ENCODE measurements at regions not wholly inside any gene's neighbourhood (a gene's known extent, or its start where the extent isn't known, plus 50 kb on each side); places are given as distances from the start of the nearest gene placed in this dataset.

DNA sequence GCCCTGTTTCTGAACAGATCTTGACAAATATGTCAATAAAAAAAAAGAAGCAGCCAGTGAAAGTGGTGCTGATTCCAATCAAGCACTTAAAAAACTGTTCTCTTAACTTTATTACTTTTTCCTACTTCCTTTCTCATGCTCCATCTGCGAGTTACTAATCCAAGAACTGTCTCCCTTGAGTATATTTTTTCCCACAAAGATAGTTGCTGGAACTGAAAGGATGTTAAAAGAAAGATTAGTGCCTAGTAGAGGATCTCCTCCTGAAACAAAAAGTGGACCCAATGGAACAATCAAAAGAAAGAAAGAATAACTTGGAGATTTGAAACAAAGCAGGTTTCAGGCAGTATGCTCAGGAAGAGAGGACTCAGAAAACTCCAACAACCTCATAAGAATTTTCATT, 1034.8 kb downstream of the PCDH17 start:
- TF ChIP-seq CTCF (IDR thresholded peaks at IDR 0.05; ENCODE audit: unreplicated experiment): no peak
- H3K27me3 Mint-ChIP-seq (ENCODE audit: unreplicated experiment): no peaks in the 10 kb centered on the region
- no peaks in the 10 kb centered on the region for H3K36me3 Mint-ChIP-seq (ENCODE audit: low read depth, unreplicated experiment)
- H3K27ac Mint-ChIP-seq (ENCODE audit: unreplicated experiment): no peak overlapping the region
- no peak for DNase-seq (ENCODE audit: low spot score)
- no peaks in the 10 kb centered on the region for H3K9me3 Mint-ChIP-seq (ENCODE audit: unreplicated experiment)
- H3K4me1 Mint-ChIP-seq (ENCODE audit: unreplicated experiment): no peaks in the 10 kb centered on the region
- no peak overlapping the region for H3K4me3 Mint-ChIP-seq (ENCODE audit: unreplicated experiment)

- no peak for DNase-seq (ENCODE audit: low spot score)
- no peaks in the 10 kb centered on the region for H3K4me1 Mint-ChIP-seq (ENCODE audit: unreplicated experiment)
- no peak overlapping the region for H3K4me3 Mint-ChIP-seq (ENCODE audit: unreplicated experiment)
- H3K9me3 Mint-ChIP-seq (ENCODE audit: unreplicated experiment): no peaks in the 10 kb centered on the region
- TF ChIP-seq CTCF (IDR thresholded peaks at IDR 0.05; ENCODE audit: unreplicated experiment): no peak
- no peaks in the 10 kb centered on the region for H3K27me3 Mint-ChIP-seq (ENCODE audit: unreplicated experiment)
- no peaks in the 10 kb centered on the region for H3K36me3 Mint-ChIP-seq (ENCODE audit: low read depth, unreplicated experiment)
- H3K27ac Mint-ChIP-seq (ENCODE audit: unreplicated experiment): no peak overlapping the region
Measured at GRCh38 chr13:58667096-58667495, 1035.6 kb downstream of the PCDH17 start.

DNA sequence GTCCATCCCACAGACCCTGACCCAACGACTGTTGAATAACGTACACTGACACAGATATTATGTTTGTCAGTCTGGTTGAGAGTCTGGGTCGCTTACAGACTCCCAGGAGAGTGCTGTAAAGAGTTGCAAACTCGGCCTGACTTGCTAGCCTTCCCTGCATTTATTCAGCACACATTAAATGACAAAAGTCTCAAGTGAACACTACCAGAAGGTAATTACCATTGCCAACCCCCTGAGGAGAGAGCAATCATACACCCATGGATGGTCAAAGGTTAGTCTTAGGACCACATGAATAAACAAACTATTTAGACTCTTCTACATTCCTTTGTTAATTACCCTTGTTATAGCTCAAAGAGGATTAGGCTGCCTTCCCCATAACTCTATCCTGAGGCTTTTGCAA, 1048.6 kb downstream of the PCDH17 start:
- Mint-ChIP-seq H3K4me1 (ENCODE audit: unreplicated experiment) (no peaks in the 10 kb centered on the region), H3K27me3 (ENCODE audit: unreplicated experiment) (no peaks in the 10 kb centered on the region), H3K9me3 (ENCODE audit: unreplicated experiment) (no peaks in the 10 kb centered on the region), H3K27ac (ENCODE audit: unreplicated experiment) (no peak overlapping the region), H3K36me3 (ENCODE audit: low read depth, unreplicated experiment) (no peaks in the 10 kb centered on the region), H3K4me3 (ENCODE audit: unreplicated experiment) (no peak overlapping the region)
- TF ChIP-seq CTCF (IDR thresholded peaks at IDR 0.05; ENCODE audit: unreplicated experiment): no peak
- DNase-seq (ENCODE audit: low spot score): no peak

DNA sequence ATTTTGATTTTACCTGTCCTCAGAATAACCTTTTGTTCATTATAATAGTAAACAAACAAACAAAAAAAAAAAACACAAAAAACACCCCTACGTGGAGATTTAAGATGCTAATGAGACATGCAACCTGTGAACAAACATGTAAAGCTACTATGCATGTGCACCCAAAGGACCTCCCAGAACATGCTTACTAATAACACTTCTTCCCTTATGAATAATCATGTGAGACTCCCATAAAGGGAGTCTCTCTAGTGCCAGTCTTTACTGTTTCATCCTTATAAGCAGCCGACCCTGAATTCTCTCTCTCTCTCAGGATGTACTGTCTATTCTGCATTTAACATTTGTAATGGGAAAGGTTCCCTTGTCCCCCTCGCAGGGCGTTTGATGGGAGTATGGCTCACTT, 1051.1 kb downstream of the PCDH17 start:
- no peaks in the 10 kb centered on the region for H3K4me1 Mint-ChIP-seq (ENCODE audit: unreplicated experiment)
- H3K4me3 Mint-ChIP-seq (ENCODE audit: unreplicated experiment): no peak overlapping the region
- no peak for DNase-seq (ENCODE audit: low spot score)
- H3K27me3 Mint-ChIP-seq (ENCODE audit: unreplicated experiment): no peaks in the 10 kb centered on the region
- H3K27ac Mint-ChIP-seq (ENCODE audit: unreplicated experiment): no peak overlapping the region
- no peak for TF ChIP-seq CTCF (IDR thresholded peaks at IDR 0.05; ENCODE audit: unreplicated experiment)
- no peaks in the 10 kb centered on the region for H3K9me3 Mint-ChIP-seq (ENCODE audit: unreplicated experiment)
- H3K36me3 Mint-ChIP-seq (ENCODE audit: low read depth, unreplicated experiment): no peaks in the 10 kb centered on the region

DNA sequence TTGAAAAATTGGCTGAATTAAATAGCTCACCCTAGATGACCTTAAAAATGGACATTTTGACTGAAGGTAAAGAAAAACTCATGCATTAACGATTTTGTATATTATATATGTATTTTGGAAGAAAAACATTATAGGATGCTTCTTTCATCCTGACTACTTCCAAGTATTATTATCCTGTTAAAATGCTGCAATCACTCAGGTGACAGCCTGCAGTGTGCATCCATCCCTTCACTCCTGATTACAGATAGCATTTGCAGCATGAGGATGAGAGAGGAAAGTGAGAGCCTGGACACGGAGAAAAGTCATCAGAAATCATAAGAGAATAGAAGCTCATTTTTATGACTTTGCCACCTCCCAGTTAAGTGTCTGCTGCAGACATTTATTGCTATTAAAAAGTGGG, 1055.6 kb downstream of the PCDH17 start:
- Mint-ChIP-seq H3K36me3 (ENCODE audit: low read depth, unreplicated experiment) (no peaks in the 10 kb centered on the region), H3K27ac (ENCODE audit: unreplicated experiment) (no peak overlapping the region), H3K4me1 (ENCODE audit: unreplicated experiment) (no peaks in the 10 kb centered on the region), H3K9me3 (ENCODE audit: unreplicated experiment) (no peaks in the 10 kb centered on the region), H3K4me3 (ENCODE audit: unreplicated experiment) (no peak overlapping the region), H3K27me3 (ENCODE audit: unreplicated experiment) (no peaks in the 10 kb centered on the region)
- TF ChIP-seq CTCF (IDR thresholded peaks at IDR 0.05; ENCODE audit: unreplicated experiment): no peak
- DNase-seq (ENCODE audit: low spot score): no peak

All from endothelial cell (in vitro differentiated cells).